AG10803 (cell line): ENCODE measurements at regions not wholly inside any gene's neighbourhood (a gene's known extent, or its start where the extent isn't known, plus 50 kb on each side); places are given as distances from the start of the nearest gene placed in this dataset.

ENCODE experiments used
- DNase-seq: peaks from one replicate; pipeline ENCODE4 v3.0.0; 2010; ENCODE audit warnings: low read depth
- H3K4me3 ChIP-seq: 2 replicates; pipeline ENCODE4 v1.5.1; 2011; ENCODE audit warnings: mild to moderate bottlenecking, low read length, control low read depth
- CTCF ChIP-seq: conservative IDR thresholded peaks from 2 replicates; pipeline ENCODE4 v1.5.1; 2011; ENCODE audit warnings: mild to moderate bottlenecking, low read length, control low read depth, inconsistent platforms

GRCh38 chr16:85553436-85554113 is 59.5 kb upstream of the GSE1 start:
- peak; percentile 54 for DNase-seq
- H3K4me3 ChIP-seq, result peak overlapping the region; percentile 78
- no peak for TF ChIP-seq CTCF

- peak; percentile 79 for DNase-seq
- TF ChIP-seq CTCF, result no peak
- peak overlapping the region; percentile 78 for H3K4me3 ChIP-seq
Observed at GRCh38 chr16:85554114-85554888, 58.8 kb upstream of the GSE1 start.

- TF ChIP-seq CTCF, result no peak
- DNase-seq, result peak; percentile 62
- peak overlapping the region; percentile 78 for H3K4me3 ChIP-seq
Observed at GRCh38 chr16:85554889-85555718, 58.0 kb upstream of the GSE1 start.

GRCh38 chr16:85555719-85556455 is 57.2 kb upstream of the GSE1 start:
- no peak for TF ChIP-seq CTCF
- peak overlapping the region; percentile 78 for H3K4me3 ChIP-seq
- peak; percentile 57 for DNase-seq

- DNase-seq, result no peak
- no peak for TF ChIP-seq CTCF
- H3K4me3 ChIP-seq, result peak overlapping the region; percentile 78
Observed at GRCh38 chr16:85556456-85557082, 56.6 kb upstream of the GSE1 start.

GRCh38 chr16:85557083-85557970 is 55.8 kb upstream of the GSE1 start:
- no peak for DNase-seq
- H3K4me3 ChIP-seq, result peak overlapping the region; percentile 78
- peak; percentile 31 for TF ChIP-seq CTCF
